Eye (tissue), 1 donor: ENCODE measurements at regions not wholly inside any gene's neighbourhood (a gene's known extent, or its start where the extent isn't known, plus 50 kb on each side); places are given as distances from the start of the nearest gene placed in this dataset.

Experiments used
- DNase-seq: peaks from one replicate; pipeline ENCODE4 v3.0.0-alpha.2; 2015

- DNase-seq = no peak
Measured at GRCh38 chr16:6349725-6350124, 982.9 kb upstream of the RBFOX1 start.

- DNase-seq = no peak
Measured at GRCh38 chr16:6345090-6345489, 987.6 kb upstream of the RBFOX1 start.

- no peak for DNase-seq
Measured at GRCh38 chr16:6343157-6343556, 989.5 kb upstream of the RBFOX1 start.

DNA sequence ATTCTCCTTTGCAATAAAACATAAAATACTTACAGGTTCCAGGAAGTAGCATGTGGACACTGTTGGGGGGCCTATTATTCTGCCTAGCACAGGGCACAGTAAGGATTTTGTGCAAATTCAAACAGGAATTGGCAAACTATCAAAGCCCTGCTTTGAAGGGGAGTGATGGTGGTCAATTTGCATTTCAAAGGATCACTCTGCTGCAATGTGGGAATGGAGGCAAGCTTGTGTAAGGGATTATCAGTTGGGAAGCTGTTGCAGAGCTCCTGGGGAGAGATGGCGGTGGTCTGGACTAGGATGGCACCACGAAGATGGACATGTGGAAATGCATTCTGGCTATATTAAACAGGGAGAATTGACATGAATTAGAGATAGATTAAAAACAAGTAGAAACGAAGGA, 990.7 kb upstream of the RBFOX1 start:
- no peak for DNase-seq

DNA sequence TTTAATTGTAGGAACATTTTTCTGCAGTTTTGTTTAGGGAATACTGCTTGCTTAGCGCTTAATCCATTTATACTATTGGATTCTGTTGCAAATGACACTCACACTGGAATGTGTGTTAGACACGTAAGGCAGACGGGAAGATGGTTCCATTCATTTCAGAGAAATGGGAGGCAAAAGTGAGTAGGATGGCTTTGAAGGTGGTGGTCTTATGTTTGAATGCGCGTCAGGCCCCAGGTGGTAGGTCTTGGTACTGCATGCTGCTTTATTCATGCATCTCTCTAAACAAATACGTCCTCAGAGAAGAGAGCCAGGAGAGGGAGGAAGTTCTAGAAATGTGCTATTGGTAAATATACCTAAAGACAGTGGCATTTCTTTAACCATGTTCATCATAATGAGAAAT, 997.6 kb upstream of the RBFOX1 start:
- peak; percentile 45 for DNase-seq

DNA sequence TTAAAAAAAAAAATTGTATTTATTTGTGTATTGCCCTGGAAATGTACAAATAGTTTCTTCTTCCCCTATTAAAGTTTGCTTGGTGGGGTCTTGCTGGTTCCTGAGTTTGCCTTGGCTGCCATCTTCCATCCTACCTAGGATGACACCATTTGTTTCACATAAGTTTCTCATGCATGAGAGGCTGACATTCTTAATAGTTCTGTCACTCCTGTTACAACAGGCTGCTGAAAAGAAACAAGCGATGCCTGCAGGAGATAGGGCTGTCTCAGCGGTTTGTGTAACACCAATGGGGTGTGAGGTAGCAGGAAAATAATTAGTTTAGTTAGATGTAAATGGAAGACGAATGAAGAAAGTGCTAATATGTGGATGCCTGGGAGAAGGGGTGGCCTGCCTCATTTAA, 1000.9 kb upstream of the RBFOX1 start:
- DNase-seq = no peak

DNA sequence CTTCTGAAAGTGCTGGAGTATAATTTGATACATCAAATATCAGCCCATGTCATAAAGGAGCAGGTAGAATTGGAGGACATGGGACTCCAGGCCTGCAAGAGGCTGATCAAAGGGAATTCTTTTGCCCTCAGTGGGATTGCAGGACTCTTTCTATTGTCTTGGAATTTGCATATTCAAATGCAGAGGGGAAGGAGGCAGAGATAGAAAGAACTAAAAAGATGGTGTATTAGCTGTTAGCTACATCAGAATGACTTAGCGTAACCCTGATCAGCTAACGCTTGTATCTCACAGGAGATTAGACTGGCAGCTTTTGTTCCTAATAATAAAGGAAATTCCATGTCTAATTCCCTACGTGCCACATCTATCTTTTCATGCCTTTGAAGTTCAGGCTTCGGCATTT, 1014.7 kb upstream of the RBFOX1 start:
- DNase-seq = no peak

GRCh38 chr16:6309271-6309670, 1023.4 kb upstream of the RBFOX1 start:
- DNase-seq = peak; percentile 52

DNA sequence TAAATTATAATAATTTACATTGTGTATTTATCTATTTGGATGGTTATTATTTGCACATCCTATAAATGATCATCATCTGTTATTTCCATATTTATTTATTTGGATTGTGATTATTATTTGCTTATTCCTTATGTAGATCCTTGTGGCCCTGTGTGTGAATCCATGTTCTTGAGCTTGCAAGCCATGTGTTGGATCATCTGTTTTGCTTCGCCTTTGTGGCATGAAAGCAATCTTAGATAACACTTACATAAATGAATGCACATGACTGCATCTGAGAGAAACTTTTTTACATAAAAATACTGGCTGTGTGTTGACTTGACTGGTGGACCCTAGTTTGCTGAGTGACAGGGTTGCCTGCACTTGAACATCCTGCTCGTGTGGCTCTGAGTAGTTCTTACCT, 1024.5 kb upstream of the RBFOX1 start:
- DNase-seq = no peak

DNA sequence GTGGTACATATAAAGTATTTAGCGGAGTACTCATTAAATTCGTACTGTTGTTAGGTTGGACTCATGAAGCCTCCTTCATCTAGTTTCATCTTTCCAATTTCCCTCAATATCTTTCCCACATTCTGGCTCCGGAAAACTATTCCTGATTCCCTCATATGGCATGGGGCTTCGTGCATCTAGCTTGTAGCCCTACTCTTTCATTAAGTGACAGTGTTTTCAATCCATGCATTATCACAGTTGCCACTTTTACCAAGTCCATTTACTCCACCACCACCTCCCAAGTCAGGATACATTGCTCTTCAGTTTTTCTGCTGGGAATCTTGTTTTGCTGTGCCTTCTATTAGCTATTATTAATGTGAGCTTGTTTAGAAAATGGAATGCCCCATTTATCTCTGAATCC, 1032.1 kb upstream of the RBFOX1 start:
- DNase-seq = no peak

DNA sequence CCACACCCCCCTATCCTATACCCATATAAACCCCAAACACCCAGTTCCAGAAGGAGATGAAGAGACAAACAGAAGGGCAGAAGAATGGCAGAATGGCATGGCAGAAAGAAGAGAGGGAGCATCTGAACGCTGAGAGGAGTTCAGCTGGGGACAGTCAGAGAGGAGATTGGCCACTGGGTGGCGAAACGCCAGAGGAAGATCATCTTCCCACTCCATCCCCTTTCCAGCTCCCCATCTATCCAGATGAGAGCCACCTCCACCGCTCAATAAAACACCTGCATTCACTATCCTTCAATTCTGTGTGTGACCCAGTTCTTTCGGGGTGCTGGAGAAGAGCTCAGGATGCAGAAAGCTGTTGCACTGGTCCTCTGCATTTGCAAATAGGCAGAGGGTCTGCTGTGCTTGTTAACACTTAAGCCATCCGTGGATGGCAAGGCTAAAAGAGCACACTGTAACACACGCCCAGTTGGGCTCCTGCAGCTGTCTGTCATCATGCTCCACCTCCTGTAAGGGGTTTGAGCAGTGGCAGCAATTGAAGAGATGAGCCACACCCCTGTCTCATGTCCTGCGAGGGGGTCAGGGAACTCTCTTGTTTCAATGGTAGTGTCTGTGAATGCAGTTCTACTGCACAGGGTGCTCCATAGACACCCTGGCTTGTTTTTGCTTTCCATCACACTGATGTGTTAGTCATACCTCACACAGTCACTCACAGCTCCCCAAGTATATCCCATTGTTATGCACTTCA, 1034.8 kb upstream of the RBFOX1 start:
- no peak for DNase-seq

DNA sequence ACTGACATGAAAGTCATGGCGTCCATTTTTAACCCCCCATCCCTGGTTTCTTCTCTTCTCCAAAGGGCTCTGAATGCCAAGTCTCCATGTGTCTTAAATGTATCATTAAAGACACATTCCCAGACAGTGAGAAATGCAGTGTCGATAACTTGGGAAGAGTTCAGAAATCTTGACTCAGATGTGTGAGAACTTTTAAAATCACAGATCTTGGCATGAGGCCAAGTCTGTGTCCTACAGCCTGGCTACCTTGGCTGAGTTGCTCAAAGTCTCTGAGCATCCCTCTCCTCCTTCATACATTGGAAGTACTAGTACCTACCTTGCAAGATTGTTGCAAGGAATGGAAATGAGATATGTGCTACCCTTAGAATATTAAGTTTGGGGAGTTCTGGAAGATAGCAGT, 1046.5 kb upstream of the RBFOX1 start:
- DNase-seq = no peak

GRCh38 chr16:6284731-6285130, 1047.9 kb upstream of the RBFOX1 start:
- peak; percentile 52 for DNase-seq

GRCh38 chr16:6281994-6282393, 1050.7 kb upstream of the RBFOX1 start:
- no peak for DNase-seq

- no peak for DNase-seq
Measured at GRCh38 chr16:6281274-6281673, 1051.4 kb upstream of the RBFOX1 start.

- no peak for DNase-seq
Measured at GRCh38 chr16:6280055-6280454, 1052.6 kb upstream of the RBFOX1 start.

GRCh38 chr16:6279286-6279685, 1053.4 kb upstream of the RBFOX1 start:
- no peak for DNase-seq

GRCh38 chr16:6274351-6274750, 1058.3 kb upstream of the RBFOX1 start:
- DNase-seq = no peak

DNA sequence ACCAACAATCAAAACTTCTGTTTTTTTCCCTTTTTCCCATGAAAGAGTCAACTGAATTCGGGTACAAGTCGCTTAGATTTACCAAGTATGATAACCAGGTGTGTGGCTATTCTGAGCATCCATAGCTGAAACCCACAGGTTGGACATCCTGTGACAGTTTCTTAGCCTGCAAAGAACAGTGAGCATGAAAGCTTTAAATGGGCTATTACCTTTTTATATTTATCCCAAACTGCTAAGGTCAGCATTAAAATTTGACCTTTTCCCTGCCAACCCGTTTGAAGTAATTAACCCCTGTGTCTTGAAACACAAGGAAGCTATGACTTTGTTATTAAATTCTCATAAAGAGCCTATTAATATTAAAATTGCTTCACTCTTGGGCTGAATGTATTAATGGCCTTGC, 1065.0 kb upstream of the RBFOX1 start:
- DNase-seq = no peak

DNA sequence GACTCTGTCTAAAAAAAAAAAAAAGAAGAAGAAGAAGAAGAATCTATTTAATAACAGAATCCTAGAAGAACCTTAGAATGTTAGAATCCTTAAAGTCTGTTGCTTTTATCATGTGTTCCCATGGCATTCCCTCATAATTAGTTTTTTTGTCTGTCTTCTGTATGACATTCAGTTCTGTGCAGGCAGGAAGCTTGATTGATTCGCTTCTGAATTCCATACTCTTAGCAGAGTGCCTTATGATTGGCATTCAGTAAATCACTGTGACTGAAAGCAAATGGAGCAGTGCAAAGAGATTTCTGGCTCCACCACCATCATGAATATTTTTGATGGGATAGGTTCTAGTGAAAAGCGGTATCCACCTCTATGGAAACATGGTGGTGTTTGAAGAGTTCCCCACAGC, 1065.9 kb upstream of the RBFOX1 start:
- DNase-seq = no peak

DNA sequence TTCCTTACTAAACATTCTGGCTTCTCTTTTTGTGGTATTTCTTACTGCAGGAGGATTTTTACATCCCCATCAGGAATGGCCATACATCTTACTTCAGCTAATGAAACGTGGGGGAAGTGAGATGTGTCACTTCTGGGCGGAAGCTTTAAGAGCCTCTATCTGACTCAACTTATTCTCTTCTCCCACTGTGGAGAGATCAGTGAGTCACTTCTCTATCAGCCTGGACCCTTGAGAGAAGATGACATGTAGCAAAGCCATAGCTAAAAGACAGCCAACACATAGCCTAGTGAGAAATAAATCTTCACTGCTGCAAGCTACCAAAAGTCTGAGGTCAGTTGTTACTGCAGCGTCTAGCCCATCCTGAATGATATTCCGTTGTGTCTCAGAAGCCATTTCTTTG, 1066.7 kb upstream of the RBFOX1 start:
- DNase-seq = no peak

DNA sequence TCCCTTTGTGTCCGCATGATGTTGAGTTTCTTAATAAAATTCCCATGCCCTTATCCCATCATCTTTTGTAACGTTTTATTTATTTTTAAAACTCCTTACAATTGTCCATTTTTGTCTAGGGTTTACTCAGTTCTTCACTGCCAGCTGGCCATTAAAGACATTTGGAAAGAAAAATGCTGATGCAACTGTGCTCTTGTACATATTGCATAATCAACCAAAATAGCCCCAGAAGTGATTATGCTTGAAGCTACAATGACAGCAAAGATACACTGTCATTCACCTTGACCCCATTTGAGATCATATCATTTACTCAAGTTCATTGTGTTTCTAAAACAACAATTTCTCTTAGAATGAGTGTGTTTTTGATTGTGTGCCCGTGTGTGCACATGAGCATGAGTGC, 1074.6 kb upstream of the RBFOX1 start:
- no peak for DNase-seq

- DNase-seq = no peak
Measured at GRCh38 chr16:6252541-6252940, 1080.1 kb upstream of the RBFOX1 start.

DNA sequence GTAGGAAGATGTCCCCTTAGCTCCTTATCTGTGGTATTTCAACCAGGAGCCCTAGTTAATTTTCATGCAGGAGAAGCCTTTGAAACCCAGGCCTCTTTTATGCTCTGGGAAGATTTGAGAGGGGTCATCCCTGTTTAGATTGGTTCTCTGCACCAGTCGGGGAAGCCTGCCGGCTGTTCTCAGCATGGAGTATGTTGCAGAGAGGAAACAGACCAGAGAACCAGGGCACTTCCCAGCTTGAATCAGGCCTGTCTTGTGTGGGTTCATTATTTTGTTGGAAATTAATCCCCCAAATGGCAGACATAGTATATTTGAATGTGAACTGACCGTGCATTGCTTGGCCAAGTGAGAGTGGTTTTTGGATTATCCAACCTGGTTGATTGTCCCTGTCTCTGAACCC, 1082.1 kb upstream of the RBFOX1 start:
- no peak for DNase-seq

GRCh38 chr16:6249863-6250262, 1082.8 kb upstream of the RBFOX1 start:
- DNase-seq = no peak

DNA sequence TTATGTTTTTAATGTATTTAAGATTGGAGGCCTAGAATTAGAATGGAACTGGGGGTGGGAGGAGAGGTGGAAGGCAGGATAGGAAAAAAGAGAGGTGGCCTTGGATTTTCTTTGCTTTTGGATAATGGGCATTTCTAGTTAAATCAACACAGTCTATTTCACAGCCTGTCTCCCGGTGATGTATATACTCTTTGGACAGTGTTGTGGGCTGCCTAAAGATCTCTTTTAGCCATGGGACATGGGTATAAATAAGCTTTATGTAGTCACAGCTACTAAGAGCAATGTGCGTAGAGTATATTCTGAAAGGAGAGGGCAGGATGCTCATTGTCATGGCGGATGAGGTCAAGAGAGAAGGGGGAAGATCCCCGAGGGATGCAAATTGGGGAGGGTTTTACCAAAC, 1084.4 kb upstream of the RBFOX1 start:
- DNase-seq = no peak
